Cortex of kidney (tissue), 1 donor: ENCODE measurements at regions not wholly inside any gene's neighbourhood (a gene's known extent, or its start where the extent isn't known, plus 50 kb on each side); places are given as distances from the start of the nearest gene placed in this dataset.

ENCODE experiments used
- DNase-seq: peaks from one replicate; lab custom pipeline; 2025; lab: John Stamatoyannopoulos, UW

DNA sequence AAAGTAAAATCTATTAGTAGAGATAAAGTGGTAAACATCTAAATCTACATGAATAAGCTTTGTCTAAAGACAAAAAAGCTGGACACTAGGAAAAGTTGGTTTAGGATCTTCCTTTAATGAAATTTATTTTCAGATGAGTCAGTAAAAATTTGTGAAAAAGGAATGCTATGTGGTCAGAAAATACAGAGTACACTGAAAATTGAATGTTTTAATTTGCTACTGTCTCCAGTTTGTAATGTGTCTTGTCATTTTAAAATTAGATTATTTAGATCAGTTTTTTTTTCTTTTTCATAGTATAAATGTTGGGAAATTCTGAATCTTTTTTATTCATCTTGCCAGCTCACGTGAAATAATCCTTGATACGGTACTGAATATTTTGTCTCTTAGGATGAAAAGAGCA is 56.9 kb downstream of the SLITRK6 start:
- no peak for DNase-seq

GRCh38 chr13:85741017-85741416 is 58.2 kb downstream of the SLITRK6 start:
- no peak for DNase-seq

DNA sequence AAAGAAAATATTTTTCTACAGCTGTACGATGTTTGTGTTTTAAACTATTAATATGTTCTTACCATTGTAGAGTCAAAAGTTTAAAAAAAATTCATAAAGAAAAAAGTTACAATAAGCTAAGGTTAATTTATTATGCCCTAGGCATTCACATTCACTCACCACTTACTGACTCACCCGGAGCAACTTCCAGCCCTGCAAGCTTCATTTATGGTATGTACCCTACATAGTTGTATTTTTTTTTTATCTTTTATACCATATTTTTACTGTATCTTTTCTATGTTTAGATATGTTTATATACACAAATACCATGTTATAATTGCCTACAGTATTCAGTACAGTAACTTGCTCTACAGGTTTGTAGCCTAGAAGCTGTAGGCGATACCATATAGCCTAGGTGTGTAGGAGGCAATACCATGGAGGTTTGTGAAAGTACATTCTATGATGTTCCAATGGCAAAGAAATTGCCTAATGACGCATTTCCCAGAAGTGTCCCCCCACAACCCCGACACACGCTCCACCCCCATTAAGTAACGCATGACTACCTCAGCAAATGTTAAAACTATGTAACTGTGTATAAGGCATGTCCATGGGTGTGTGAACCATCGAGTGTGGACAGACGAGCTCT is 60.4 kb downstream of the SLITRK6 start:
- no peak for DNase-seq

DNA sequence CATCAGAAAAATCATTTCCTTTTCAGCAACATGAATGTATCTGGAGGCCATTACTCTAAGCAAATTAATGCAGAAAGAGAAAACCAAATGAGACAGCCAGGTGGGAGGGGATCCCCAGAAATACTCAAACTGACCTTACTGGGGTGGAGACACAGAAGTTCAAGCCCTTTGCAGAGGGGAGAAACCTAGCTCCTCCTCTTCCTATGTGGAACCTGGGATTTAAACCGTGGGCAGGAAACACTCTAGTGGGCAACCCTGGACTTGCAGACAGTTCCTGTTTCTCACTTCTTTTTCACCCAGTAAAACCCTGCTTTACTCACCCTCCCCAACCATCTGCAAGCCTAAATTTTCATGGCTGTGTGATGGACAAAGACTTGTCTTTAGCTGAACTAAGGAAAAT is 61.3 kb downstream of the SLITRK6 start:
- no peak for DNase-seq

DNA sequence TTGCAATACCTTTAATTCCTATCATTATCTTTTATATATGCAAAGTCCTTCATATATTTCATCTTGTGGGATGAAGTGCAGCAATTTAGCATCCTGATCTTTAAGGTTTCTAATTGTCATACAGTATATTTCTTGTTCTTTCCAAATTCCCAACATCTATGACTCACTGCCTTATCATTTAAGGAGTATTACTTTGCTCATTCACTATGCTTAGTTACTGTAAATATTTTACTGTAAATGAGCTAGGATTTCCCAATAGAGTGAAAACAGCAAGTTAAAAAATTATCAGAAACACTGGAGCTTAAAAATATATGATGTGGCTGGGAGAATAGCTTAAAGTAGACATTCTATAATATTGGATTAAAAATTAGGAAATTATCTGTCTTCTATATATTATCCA is 69.9 kb downstream of the SLITRK6 start:
- no peak for DNase-seq

DNA sequence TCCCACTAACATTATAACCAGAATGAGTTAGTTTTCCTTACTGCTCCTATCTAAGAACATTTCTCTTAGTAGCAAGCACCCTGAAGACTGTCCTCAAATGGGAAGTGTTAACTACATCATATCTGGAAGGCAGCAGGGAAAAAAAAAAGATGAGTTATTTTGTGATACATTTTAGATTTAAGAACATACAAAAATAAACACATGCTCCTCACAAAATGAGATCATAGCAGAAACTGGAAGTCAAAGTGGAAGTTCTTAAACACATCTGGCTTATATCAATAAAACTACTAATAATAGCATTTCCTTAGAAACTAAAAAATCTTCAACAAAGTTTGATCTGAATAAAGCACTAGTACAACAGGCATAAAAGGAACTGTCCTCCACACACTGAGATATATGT is 70.4 kb downstream of the SLITRK6 start:
- no peak for DNase-seq

DNA sequence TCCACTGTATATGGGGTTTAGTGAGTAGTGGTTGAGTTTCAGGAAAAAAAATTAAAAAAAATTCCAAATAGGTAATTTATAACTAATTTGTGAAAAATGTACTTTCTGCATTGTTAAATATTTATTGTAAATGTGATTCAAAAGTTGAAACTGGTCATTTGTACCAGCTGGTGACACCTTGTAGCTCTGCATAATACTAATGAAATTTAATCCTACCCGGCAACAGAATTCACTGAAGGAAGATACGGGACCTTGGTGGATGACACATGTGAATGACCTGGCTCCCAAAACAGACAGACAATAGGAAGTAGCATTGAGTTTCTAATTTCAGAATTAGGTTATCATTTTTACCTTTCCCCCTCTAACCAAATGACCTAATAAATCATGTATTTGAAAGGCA is 73.8 kb downstream of the SLITRK6 start:
- no peak for DNase-seq

GRCh38 chr13:85724546-85725432 is 74.4 kb downstream of the SLITRK6 start:
- no peak for DNase-seq

DNA sequence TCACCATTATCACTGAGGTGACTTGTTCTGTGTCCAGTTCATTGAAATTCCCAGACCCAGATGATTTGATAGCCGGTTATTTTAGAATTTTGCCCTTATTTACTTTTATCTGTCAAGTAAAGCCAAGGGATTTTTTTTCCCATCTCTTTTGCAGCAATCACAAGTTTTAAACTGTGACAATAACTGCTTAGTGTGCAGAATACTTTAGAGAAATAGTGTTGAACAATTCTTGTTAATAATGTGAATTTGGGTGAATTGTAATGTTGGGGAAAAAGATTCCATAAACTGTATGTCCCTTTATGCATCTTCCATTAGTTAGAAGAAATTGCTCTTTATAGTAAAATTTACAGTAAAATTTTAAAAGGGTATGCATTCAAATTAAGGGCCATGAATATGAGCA is 79.5 kb downstream of the SLITRK6 start:
- no peak for DNase-seq

- DNase-seq = no peak
Measured at GRCh38 chr13:85717921-85718320, 81.3 kb downstream of the SLITRK6 start.

DNA sequence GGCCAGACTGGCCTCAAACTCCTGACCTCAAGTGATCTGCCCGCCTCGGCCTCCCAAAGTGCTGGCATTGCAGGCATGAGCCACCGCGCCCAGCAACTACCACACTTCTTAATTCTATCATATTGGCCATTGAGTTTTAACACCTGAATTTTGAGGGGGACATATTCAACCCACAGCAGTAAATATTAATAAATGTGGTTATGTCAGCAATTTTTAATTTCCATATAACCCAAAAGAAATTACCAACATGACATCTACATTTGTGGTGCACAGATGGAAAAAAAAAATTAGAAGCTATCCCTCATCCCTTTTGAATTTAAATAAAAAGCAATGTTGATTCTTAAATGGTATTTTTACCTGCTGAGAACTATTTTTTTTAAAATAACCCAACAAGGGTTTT is 88.7 kb downstream of the SLITRK6 start:
- DNase-seq = no peak

- DNase-seq = no peak
Measured at GRCh38 chr13:85709721-85710120, 89.5 kb downstream of the SLITRK6 start.

DNA sequence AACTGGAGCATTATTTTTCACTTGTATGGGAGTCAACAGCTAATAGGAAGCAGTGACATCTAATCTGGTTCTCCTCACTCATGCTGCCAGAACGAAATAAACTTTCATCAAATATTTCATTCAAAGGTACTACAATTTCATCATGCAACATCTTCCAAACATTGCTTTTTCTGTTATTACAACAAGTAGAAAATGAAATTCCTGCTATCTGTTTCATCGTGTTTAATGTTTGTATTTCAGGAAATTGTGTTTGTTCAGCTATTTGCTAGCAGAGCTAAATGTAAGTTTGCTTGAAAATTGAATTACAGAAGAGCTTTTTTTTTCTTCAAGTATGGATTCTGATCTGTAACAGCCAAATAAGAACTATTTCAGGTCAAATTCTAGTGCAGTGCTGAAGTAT is 90.1 kb downstream of the SLITRK6 start:
- no peak for DNase-seq

GRCh38 chr13:85700906-85701305 is 98.3 kb downstream of the SLITRK6 start:
- no peak for DNase-seq

DNA sequence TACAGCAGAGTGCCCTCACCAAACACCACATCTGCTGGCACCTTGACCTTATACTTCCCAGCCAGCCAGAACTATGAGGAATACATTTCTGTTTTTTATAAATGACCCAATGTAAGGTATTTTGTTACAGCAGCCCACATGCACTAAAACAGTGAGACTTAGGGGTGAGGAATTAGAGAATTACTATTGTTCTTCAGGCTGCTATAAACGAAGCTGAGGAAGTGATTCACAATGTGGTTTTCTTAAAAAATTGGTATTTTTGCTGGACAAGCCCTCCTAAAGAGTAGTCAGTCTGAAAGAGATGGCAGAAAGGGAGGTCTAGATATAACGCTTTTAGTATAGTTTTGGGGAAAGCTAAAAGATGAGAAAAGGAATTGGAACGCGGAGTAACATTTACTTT is 101.0 kb downstream of the SLITRK6 start:
- DNase-seq = no peak

DNA sequence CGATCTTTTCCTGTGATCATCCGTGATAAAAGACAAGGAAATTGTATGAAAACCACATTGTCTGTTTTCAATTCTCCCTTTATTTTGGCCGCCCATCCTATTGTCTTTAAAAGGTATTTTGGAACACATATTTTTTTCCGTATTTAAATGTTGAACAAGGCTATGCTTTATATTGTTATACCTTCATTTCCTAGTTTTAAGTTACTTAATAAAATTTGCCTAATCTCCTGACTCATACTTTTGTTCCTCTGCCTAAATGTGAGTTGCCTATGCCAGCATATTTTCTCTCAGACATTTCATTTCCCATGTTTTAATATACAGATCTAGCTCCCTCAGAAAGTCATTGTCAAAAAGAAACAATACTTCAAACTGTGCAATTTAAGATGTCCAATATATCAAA is 104.2 kb downstream of the SLITRK6 start:
- DNase-seq = no peak

DNA sequence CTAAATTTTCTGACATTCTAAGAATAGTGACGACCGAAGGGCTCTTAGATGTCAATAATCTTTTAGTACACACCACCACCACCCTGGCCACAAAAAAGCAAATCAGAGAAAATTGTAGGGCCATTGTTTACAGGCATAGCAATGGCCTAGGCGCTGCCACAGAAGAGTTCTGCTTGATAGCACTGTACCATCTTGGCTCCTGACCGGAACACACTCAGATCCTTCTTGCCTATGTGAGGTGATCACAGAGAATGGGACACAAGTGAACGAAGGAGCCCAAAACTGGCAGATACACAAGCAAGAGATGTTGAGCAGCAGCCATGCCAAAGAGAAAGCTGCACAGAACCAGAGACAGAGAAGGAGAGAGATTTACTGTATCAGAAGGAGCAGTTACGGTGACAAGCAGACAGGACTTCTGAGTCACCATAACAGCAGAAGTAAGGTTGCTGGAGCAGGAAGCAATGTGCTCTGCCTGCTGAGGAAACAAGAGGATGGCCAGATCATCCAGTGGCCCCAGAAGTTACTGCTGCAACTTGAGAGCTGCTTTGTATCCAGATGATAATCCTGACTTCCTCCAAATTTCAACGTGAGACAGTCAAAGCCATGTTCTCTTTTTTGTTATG is 105.2 kb downstream of the SLITRK6 start:
- DNase-seq = no peak

GRCh38 chr13:85690368-85690767 is 108.9 kb downstream of the SLITRK6 start:
- no peak for DNase-seq

- no peak for DNase-seq
Measured at GRCh38 chr13:85685436-85685835, 113.8 kb downstream of the SLITRK6 start.

GRCh38 chr13:85675151-85675907 is 123.9 kb downstream of the SLITRK6 start:
- no peak for DNase-seq

- DNase-seq = no peak
Measured at GRCh38 chr13:85671336-85671735, 127.9 kb downstream of the SLITRK6 start.

DNA sequence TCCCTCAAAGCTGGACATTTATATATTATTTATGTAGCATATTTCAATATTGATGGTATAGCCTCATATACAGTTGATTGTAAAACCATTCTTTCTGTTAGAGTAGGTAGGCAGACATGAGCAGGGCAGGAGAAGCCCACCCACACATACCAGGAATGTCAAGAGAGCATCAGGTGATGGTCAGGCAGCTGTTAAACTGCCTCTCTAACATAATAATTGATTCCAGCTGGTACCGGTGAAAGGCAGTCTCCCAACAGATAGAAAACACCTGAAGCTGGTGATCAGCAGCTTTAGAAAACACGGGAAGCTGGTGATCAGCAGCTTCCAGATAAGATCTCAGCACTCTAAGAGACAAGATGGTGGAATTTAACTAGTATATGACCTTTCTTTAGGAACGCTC is 132.9 kb downstream of the SLITRK6 start:
- no peak for DNase-seq
